Activated CD4-positive, alpha-beta T cell treated with anti-CD3 and anti-CD28 coated beads, Interleukin-2, amount 50 U/mL, for 24 hours (primary cell): ENCODE measurements at regions not wholly inside any gene's neighbourhood (a gene's known extent, or its start where the extent isn't known, plus 50 kb on each side); places are given as distances from the start of the nearest gene placed in this dataset.

Experiments
- DNase-seq, 2 donors: peaks; one replicate each; pipeline ENCODE4 v3.0.0-alpha.2; 2020; ENCODE audit warnings: low read depth in 1 of 2, low spot score in 1 of 2

DNA sequence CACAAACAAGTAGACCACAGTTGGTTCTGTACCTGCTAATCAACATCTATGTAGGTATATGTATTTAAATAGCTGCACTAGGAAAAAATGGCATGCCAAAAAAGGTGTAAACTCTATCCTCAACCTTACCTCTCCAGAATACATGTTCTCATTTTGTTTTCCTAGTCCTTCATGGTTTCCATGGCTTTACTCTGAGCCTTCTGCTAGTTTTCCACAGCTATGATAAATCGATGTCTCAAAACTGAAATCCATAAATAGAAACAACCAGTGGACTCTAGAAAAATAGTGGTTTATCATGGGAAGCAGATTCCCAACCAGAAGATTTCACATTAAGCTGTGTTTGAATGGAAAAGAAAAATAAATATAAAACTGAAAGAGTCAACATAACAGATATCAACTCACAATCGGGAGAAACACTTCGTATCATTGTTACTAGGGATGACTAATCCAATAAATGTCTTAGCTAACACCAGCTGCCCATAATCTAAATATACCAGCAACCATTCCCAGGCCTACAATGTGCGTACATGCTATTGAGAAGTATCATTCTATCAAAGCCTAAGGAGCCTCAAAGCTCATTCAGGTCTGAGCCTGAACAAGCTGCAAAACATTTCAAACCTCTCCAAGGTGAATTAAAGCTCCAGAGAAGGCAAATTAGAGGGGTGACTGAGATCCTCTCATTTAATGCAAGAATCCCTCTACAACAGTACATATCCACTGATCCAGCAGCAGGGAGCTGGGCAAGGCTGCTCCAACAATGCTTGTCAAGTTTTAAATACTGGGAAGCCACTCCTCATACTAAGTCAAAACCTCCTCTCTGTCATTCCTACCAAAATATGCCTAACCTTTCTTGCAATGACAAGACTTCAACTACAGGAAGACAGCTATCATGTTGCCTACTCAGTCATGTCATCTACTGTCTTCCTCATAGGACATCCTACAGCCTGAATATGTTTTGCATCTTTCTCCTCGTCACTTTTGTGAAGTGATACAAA is 90.2 kb downstream of the KCTD12 start:
- no peak for DNase-seq

DNA sequence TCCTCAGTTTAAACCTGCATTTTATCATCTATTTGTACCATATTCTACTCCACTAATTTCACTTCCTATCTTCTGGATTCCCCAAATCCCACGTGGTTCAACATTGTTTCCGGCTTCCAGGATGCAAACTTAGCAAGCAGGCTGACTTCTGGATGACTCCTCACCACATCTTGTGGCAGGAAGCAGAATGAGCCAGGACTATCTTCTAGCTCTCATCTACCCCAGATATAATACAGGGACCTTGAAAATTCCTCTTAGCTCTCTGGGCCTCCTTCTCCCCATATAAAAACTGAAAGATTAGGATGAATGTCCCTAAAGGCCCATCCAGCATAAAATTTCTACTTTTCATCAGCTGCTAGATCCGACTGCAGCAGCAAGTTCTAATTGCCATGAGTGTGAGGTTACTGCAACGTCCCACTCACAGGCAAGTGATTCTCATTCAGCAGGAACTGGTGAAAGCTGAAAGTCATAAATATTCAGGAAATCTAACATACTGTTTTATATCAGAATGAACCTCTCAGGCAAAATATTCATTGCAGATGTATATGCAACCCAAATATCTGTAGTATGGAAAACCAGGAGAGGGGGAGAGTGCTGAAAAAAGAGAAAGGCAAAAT is 93.4 kb downstream of the KCTD12 start:
- DNase-seq: no peak

DNA sequence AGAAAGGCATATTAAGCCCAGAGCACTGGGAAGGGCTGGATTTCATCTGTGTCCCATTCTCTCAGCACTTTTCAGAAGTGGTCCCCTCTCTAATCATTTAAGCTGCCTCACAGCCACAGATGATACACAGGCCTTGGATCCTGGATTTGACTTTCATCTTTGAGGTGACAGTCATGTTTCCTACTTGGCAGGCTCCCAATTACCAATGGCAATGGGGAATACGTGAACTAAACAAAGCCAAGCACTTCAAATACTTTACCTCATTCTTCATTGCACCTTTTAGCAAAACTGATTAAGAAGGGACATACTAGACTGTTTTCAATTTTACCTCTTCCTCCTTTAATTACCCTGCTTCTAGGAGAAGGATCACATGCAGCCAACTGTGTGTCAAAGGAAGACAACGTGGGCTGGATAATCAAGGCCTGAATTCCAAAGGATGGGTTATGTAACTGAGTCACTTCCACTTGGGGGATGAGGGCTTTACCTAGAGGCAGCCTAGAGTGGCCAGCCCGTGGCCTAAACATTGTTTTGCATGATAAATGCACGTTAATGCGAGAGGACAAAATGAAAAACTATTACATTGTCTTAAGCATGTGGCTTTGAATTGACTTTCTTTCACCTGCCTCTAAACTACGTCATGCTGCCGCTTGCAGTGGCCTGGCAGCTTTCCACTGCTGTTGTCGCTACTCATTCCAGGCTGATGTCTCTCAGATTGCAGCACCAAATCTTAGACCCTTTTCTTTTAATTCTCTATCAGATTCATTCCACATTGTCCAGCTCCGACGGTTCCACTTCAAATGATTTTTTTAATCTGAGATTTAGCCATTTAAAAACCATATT is 95.0 kb downstream of the KCTD12 start:
- no peak for DNase-seq

DNA sequence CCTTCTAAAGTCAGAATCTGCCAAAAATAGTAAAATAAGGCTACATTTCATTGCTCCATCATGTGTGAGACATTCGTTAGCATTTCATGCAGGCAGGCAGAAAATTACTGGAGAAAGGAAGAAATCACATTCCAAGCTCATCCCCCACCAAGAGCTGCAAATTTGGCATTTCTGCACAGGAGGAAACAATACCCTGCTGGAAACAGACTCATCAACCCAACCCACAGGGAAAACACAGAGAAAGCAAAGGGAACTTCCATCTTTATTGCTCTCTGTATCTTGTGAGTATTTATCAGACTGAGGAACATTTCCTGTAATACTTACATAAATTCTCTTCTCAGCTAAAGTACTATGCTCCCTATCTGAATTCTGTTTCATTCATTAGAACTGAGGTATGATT is 95.7 kb downstream of the KCTD12 start:
- no peak for DNase-seq

DNA sequence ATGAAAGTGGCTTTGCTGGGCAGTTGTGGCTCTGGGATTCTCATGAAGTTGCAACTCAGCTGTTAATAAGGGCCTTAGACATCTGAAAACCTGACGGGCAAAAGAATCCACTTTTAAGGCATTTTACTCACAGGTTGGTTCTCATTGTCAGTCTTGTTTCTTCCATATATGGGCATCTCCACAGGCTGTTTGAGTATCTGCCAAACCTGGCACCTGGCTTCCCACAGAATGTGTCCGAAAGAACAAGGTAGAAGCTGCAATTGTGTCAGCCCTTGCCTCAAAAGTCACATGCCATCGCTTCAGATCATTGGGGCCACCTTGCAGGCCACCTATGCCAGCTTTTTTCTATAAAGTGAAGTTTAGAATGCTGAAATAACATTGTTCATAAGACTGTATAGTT is 102.4 kb downstream of the KCTD12 start:
- no peak for DNase-seq

DNA sequence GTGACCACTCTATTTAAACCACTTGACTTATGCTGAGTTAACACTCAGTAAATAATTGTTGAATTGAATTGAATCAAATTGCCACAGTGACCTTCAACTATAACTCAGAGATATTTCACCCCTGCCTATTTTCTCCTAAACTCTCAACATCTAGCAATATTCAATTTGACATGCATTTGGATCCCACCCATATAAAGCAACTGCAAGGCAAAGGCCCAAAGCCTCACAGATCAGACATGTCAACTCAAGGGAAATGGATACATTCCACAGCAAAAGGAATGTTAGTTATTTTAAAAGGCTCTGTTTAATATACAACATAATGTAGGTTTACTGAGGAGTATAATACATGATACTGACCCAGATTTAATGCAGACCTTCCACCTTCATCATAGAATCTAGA is 107.4 kb downstream of the KCTD12 start:
- DNase-seq: no peak

DNA sequence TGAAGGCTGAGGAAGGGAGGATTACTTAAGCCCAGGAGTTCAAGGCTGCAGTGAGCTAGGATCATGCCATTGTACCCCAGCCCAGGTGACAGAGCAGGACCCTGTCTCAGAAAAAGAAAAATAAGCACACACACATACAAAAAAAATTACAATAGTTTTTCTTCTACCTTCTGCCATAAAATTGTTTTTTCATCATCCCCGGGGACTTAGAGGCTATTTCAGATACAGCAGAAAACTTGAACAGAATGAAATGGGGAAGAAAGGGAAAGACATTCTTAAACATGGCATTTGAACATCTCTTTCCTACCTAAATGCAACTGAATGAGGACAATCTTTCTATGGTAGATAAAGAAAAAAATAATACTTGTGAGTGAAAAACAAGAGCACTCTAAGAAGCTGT is 109.1 kb downstream of the KCTD12 start:
- DNase-seq: no peak

DNA sequence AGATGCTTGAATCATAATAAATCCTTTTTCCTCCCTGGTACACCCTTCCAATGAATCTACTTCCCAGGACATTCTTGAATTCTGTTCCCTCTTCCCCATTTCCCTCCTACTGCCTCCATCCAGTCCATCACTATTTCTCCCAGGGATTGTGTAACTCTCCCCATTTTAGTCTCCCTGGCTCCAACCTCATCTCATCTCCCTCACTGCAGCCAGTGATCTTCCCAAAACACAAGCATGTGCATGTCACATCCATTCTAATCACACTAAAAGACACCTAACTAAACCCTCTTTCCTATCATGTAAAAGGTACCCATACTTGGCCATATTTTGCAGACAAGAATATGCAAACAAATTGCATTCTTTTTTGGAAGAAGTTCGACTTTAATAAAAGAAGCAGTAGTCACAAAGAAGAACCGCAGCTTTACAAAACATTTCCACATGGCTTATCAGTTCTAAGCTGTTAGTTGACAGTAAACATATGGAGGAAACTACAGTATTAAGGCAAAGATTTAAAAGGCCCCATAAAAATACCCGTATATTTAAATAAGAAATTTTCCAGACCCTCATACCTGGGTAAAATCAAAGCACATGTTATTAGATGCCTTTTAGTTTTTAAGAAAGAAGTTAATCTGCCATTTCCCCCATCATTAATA is 111.0 kb downstream of the KCTD12 start:
- no peak for DNase-seq

DNA sequence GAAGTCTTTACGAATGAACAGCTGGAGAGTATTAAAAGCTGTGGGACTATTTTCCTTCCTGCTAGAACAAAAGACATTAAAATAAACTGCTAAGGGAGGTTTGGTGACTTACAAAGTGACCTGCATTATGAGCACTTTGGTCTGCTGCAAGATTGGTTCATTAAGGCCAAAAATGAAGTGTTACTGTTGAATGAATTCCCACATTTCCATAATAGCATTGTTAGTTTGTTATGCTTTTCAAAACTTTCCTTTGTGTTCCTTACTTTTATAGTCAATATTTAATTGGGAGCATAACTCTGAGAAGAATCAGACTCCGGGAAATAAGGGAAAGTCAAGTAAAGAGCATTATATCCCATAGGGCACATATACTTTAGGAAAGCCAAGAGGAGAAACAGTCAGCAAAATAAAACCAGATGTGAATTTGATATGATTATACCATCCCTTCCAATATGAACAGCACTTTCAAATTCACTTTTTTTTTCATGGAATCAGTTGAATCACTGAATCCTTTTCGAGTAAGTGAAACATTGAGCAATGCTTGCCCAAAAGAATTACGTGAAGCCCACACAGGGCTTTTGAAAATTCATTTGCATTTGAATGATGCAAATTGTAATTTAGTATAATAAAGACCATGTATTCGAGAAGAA is 112.6 kb downstream of the KCTD12 start:
- DNase-seq: no peak

DNA sequence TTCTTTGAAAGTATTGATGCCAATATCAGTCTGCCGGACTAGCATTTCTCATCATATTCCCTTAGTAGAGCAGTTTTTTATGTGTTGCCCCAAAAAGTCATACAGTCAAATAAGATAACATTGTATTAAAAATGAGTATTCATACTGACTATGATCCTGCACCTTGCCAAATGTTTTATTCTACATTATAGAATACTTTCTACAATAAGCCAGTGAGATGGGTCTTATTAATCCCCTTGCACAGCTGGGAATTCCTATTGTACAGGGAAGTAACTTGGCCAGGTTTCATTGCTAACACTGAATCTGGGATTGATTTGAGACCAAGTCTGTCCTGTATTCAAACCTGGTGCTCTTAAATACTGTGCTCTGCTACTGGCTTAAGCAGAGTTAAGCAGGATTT is 114.0 kb downstream of the KCTD12 start:
- DNase-seq: no peak

DNA sequence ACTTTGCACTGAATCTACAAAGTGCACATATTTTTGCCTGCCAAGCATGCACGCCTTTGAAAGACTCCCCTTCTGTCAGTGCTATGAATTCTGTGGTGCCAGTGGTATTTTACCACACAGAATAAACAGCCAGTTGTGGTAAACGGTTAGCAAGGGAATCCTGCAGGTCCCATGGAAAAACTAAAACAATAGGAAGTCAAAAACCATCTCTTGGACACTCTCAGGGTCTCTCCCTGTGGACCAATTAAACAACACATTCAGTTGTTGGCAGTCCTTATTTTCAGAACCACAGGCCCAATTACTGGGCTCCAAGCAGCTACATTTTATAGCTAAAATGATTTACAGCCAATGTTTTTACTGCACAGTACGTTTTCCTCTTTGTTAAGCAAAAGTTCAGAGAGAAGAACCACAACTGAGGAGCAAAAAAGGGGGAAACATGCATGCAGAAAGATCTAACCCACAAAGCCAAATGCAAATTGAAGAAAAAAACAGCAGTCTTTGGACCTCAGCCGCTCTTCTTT is 116.9 kb downstream of the KCTD12 start:
- no peak for DNase-seq

DNA sequence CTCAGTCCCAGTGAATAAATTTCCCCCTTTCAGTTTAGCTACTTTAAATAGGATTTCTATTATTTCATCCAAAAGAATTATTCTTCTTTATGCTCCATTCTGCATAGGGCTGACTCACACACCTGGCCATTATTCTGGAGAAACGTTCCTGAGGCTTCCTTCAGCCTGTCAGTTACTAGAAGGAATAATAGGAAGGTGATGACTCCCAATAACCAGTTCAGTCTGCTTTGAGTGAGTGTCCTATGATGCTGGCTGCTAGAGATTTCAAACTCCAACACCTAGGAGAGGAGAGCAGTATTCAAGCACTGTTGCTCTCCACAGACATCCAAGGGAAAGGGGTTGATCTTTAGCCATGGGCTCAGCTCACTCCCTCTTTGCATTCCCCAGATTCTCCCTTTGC is 117.8 kb downstream of the KCTD12 start:
- DNase-seq: no peak

DNA sequence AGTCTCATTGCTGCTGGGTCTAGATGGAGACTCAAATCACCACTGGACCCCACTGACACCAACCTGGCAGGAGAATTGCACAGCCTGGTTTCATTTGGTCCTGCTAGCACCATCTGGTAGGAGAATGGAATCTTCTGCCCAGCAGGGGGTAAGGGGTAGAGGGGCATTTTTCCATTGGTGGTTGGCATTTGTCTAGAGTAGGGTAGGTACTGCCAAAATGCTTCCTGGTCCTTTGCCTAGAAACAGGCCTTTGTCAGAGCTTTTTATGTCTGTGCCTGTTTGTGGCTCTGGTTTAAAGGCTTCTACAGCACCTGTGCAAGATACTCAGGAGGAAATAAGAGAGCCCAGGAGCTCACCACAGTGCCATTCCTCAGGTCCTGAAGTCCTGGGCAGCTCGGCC is 121.3 kb downstream of the KCTD12 start:
- no peak for DNase-seq

DNA sequence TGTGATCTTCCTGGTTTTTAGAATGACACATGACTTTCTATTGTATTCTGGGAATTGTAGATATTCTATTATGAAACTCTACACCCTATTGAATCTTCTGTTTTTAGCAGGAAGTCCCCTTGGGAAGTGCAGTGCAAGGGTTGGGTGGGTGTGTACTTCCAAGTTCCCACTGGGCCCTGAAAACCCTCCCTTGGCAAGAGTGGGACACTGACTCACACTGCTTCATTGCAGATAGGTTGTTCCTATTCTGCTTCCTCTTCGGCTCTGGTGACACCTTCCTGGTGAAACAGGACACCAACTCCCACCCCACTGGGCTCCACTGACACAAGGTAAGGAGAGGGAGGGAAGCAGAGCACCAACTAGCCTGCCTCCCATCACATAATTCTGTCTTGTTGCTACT is 121.8 kb downstream of the KCTD12 start:
- no peak for DNase-seq

DNA sequence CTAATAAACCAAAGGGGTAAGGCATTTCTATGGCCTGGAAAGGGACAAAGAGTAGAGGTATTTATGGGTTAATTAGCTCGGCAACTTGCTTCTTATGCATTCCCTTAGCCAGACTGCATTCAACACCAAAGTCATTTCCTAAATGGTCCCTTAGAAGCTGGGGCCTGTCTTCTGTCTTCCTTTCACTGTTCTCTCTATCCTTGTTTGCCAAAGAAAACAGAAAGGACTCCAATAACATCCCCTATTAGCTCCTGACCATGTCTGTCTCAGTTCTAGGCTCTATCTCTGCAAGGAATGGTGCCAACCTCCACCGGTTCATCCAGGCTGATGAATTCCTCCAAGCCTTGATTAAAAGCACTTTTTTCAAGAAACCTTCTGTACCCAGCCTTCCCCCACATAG is 123.5 kb downstream of the KCTD12 start:
- no peak for DNase-seq

DNA sequence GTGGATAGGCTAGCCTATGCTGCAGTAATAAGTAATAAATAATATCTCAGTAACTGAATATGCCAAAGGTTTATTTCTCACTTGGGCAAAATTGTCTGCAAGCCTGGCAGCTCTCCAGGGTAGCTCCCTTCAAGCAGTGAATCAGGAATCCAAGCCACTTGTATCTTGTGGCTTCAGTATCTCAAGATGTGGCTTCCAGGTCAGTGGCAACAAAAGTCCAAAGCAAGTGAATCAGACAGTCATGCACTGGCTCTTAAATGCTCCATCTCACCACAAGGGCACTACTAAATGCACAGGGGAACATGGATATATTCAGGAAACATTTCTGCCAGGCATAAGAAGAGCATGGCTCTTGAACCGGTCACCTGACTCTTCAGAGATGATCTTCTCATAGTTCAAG is 126.3 kb downstream of the KCTD12 start:
- no peak for DNase-seq

DNA sequence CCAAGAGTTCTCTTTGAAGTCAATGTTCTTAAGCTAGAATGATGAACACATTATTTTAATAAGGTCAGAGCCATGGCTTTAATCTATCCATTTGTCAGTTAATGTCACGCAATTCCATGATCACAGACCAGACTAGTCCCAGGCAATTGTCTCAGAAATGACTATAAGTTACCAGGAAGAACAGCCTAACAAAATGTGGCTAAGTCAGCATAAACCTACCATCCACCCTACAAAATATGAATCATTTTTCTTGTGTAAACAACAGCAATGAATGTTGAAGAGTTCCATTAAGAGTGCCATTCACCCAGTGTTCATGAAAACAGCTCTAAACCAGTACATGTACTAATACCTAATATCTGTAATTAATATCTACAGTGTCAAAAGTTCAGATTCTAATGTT is 127.5 kb downstream of the KCTD12 start:
- DNase-seq: no peak

DNA sequence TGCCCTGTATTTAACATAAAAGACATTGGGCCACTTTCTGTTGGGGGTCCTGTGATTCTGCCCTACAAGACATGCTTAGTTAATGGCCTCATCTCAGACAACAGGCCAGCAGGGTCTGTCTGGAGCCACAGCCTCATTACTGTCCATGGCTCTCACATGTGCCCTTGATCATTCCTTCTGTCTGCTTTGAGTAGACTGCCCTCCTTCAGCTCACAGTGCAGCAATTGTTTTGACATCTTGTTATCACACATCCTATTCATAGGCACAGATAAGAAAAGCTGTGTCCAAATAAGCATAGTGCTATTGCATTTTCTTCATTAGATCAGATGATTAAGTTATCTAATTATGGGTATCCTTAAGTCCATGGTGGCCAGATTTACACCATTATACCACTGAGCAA is 127.9 kb downstream of the KCTD12 start:
- no peak for DNase-seq

DNA sequence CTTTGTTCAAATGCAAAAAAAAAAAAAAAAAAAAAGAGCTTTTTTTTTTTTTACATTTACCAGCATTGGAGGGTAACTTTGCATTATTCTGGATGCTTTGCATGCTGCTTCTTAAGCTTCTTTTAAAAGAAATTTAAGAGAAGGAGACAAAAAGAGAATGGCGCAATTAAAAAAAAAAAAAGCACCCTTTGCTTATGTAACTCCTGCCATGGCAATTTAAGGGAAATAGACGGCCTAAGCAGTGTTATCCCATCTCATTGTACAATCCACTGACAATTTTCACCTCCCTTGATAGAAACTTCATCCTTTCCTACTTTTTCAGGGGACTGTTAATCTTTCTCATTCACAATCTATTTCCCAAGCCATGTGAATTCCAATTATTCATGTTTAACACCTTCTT is 129.8 kb downstream of the KCTD12 start:
- DNase-seq: no peak

DNA sequence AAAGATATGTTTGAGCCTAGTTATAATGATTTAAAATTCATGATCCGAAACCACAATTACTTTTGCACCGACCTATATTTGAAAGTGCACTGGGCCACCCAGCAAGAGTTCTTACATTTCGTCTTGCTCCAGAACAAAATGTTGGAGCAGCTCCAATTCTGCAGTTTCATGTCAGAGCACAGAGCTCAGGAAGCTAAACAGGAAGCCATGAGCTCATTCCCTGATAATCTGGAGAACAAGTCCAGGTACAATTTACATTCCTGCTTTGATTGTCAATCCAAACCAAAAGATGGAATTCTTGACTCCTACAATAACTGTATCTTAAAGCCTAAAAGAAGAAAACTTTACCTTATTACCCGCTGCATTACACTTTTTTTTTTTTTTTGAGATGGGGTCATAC is 131.8 kb downstream of the KCTD12 start:
- DNase-seq: no peak

DNA sequence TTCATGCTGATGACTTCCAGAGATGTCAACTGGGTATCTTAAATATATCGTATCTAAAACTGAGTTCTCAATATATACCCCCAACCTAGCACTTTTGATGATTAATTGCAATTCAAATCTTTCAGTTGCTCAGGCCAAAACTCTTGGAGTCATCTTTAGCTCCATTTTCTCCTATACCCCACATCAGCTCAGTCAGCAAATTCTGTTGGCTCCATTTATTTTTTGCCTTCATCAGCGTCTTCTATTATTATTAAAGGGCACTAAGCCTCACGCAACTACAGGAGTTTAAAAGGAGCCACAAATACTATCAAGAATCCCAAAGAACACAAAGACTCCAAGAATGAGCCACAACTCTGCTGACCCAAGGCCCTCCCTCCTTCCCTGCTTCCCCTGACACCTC is 134.9 kb downstream of the KCTD12 start:
- DNase-seq: no peak
